T-helper 17 cell (primary cell): ENCODE measurements at regions not wholly inside any gene's neighbourhood (a gene's known extent, or its start where the extent isn't known, plus 50 kb on each side); places are given as distances from the start of the nearest gene placed in this dataset.
"Not testable (repeated sequence)": the region's sequence is repeated elsewhere in the genome, so short reads cannot be mapped to it uniquely, and the experiment has no call there.

Source experiments
- ATAC-seq: fragments of 150-1000 bp; cut with Tn5 transposase; 2 replicates; pipeline ENCODE4 v1.10.0; 2021; ENCODE audit warnings: mild to moderate bottlenecking, moderate library complexity
- DNase-seq, 3 donors: peaks; one replicate each; pipeline versions ENCODE4 v3.0.0 to v3.0.0-alpha.2; 2020 to 2021
- H3K9me3 ChIP-seq: one replicate; pipeline ENCODE4 v1.7.0; 2013; ENCODE audit warnings: low read length, mild to moderate bottlenecking; ENCODE audit not compliant: control insufficient read depth, poor library complexity, severe bottlenecking
- H3K27ac Mint-ChIP-seq: one replicate; pipeline ENCODE4 v1.8.0; 2022; ENCODE audit warnings: mild to moderate bottlenecking, moderate library complexity, mixed read lengths
- H3K27me3 Mint-ChIP-seq: one replicate; pipeline ENCODE4 v1.8.0; 2022; ENCODE audit warnings: mixed read lengths
- H3K36me3 Mint-ChIP-seq: one replicate; pipeline ENCODE4 v1.8.0; 2022; ENCODE audit warnings: low read depth, mixed read lengths
- H3K4me1 Mint-ChIP-seq: one replicate; pipeline ENCODE4 v1.8.0; 2022; ENCODE audit warnings: mild to moderate bottlenecking, mixed read lengths
- H3K4me3 Mint-ChIP-seq: one replicate; pipeline ENCODE4 v1.8.0; 2022; ENCODE audit warnings: mild to moderate bottlenecking, moderate library complexity, mixed read lengths

DNA sequence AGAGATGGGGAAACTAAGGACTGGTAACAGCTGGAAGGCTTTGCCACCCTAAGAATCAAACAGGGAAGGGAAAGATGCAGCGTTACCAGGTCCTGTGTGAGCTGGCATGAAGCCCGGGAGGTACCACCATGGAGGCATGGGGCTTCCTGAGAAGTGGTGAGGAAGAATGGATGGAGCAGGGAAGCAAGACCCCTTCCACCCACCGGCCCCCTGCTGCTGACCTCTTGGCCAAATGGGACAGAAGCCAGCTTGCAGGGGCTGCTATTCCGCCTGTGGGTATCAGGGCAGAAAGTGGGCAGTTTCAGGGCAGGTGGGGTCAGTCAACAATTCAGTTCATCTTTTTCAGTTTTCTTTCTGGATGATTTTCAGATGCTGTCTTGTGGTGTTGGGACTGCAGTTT lies 1099.9 kb downstream of the TBC1D22A start:
- Mint-ChIP-seq H3K4me3 (no peak overlapping the region), H3K27ac (no peak overlapping the region), H3K36me3 (no peaks in the 10 kb centered on the region), H3K27me3 (peaks cover 16% of the 10 kb centered on the region), H3K4me1 (no peaks in the 10 kb centered on the region)
- no peaks in the 10 kb centered on the region for H3K9me3 ChIP-seq
- no peak for ATAC-seq
- no peak for DNase-seq

DNA sequence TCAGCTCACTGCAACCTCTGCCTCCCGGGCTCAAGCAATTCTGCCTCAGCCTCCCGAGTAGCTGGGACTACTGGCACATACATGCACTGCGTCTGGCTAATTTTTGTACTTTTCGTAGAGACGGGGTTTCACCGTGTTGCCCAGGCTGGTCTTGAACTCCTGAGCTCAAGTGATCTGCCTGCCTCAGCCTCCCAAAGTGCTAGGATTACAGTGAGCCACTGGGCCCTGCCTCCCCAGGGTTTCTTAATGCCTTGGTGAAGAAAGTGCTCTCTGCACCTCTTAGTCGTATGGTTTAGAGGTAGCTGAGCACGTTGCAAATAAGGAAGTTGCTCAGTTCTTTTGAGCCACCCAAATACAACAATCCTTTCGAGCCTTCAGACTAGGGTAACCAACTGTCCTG lies 1098.5 kb downstream of the TBC1D22A start:
- not testable (repeated sequence) for H3K9me3 ChIP-seq, H3K4me3 Mint-ChIP-seq, DNase-seq, H3K36me3 Mint-ChIP-seq, H3K4me1 Mint-ChIP-seq, H3K27ac Mint-ChIP-seq, ATAC-seq
- peaks cover 22% of the 10 kb centered on the region for H3K27me3 Mint-ChIP-seq

DNA sequence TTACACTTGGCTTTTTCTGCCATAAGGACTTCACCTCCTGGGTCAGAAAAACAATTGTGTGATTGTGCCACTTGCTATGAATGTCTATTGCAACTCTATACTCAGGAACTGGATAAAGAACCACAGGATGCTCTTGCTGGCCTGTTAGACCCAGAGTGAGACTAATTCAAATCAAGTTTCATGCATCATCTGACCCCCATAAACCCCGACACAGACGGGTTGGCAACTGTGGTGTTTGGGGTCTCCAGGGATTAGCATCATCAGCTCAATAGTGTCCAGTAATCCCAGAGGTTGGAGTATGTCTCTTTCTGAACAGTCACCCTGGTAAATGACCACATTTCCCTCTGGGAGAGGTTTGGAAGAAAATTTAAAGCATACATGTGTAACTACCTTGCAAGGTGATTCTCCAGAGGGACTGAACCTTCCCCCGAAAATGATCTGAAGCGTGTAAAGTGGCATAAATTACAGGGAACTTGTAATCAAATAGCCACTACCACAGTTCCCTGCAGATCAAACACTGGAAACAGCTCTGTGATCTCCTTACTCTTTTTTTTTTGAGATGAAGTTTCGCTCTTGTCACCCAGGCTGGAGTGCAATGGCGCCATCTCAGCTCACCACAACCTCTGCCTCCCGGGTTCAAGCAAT lies 1097.6 kb downstream of the TBC1D22A start:
- Mint-ChIP-seq H3K27me3 (peaks cover 23% of the 10 kb centered on the region), H3K36me3 (no peaks in the 10 kb centered on the region), H3K27ac (no peak overlapping the region), H3K4me3 (no peak overlapping the region), H3K4me1 (no peaks in the 10 kb centered on the region)
- ATAC-seq, result no peak
- no peak for DNase-seq
- no peaks in the 10 kb centered on the region for H3K9me3 ChIP-seq

DNA sequence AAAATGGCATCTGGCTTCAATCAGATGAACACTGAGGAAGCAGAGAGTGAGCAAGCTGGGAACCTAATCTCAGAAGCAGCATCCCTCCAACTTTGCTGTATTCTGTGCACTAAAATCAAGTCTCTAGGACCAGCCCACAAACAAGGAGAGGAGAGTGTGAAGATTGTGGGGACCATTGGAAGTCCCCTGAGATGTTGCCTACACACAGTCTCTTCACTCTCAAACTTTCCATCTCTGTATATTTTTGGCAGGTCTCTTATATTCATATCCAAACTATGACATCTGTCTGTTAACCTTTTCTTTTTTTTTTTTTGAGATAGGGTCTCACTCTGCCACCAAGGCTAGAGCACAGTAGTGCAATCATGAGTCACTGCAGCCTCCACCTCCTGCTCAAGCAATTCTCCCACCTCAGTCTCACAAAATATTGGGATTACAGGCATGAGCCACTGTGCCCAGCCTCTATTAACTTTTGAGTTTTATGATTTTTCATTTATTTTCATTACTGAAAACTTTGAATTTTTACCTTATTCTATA lies 1096.4 kb downstream of the TBC1D22A start:
- DNase-seq (no peak), ATAC-seq (no peak)
- no peaks in the 10 kb centered on the region for H3K36me3 Mint-ChIP-seq
- no peak overlapping the region for H3K4me3 Mint-ChIP-seq
- no peak overlapping the region for H3K27ac Mint-ChIP-seq
- no peaks in the 10 kb centered on the region for H3K9me3 ChIP-seq
- peaks cover 23% of the 10 kb centered on the region for H3K27me3 Mint-ChIP-seq
- no peaks in the 10 kb centered on the region for H3K4me1 Mint-ChIP-seq

DNA sequence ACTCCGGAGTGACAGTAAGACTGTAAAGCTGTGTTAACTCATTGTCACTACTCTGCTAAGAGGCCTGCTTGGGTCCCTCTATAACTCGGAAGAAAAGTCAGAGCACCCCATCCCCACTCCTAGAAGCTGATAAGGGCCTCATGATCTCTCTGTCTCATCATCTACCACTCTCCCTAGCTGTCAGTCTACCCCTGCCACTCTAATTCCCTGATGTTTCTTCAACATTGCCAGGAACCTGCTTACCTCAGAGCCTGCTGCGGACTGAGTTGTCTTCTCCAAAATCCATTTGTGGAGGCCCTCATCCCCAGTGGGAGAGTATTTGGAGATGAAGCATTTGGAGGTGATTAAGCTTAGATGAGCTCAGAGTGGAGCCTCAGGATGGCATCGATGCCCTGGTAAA lies 1092.2 kb downstream of the TBC1D22A start:
- Mint-ChIP-seq H3K4me3 (no peak overlapping the region), H3K4me1 (no peaks in the 10 kb centered on the region), H3K36me3 (no peaks in the 10 kb centered on the region), H3K27me3 (peaks cover 32% of the 10 kb centered on the region), H3K27ac (no peak overlapping the region)
- ATAC-seq (no peak), DNase-seq (no peak)
- no peaks in the 10 kb centered on the region for H3K9me3 ChIP-seq

DNA sequence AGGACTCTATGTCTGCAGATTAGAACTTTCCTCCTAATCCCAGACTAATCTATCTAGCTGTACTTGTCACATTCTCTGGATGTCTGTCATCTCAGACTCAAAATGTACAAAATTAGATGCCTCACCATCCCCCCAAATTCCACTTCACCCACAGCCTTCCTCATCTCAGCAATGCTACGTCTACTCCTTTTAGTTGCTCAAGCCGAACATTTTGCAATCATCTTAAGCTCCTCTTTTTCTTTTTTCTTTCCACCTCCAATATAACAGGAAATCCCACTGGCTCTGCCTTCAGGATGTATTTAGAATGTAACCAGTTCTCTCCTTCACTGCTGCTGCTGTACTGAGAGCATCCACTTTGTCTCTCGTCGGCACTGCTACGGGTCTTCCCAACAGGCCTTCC lies 1091.8 kb downstream of the TBC1D22A start:
- H3K9me3 ChIP-seq, result no peaks in the 10 kb centered on the region
- H3K27ac Mint-ChIP-seq, result no peak overlapping the region
- no peak overlapping the region for H3K4me3 Mint-ChIP-seq
- H3K36me3 Mint-ChIP-seq, result no peaks in the 10 kb centered on the region
- DNase-seq (no peak), ATAC-seq (no peak)
- peaks cover 32% of the 10 kb centered on the region for H3K27me3 Mint-ChIP-seq
- H3K4me1 Mint-ChIP-seq, result no peaks in the 10 kb centered on the region

DNA sequence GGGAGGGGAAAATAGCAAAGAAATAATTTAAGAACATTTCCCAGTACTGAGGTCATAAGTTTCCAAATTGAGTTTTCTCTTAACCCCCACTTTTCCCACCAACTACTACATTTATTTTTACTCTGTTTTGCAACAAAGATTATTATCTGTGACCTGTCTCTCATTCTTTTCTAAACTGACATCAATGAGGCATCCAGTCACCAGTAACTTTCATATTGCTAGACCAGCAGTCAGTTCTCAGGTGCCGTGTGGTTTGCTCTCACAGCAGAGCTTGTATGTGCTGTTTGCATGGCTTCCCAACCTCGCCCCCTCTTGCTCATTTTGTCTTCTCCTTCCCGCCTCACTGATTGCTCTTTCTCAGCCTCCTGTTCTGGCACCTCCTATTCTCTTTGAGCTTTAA lies 1091.3 kb downstream of the TBC1D22A start:
- DNase-seq, result no peak
- ATAC-seq, result no peak
- no peaks in the 10 kb centered on the region for H3K9me3 ChIP-seq
- Mint-ChIP-seq H3K4me3 (no peak overlapping the region), H3K27me3 (peaks cover 34% of the 10 kb centered on the region), H3K36me3 (no peaks in the 10 kb centered on the region), H3K4me1 (no peaks in the 10 kb centered on the region), H3K27ac (no peak overlapping the region)

DNA sequence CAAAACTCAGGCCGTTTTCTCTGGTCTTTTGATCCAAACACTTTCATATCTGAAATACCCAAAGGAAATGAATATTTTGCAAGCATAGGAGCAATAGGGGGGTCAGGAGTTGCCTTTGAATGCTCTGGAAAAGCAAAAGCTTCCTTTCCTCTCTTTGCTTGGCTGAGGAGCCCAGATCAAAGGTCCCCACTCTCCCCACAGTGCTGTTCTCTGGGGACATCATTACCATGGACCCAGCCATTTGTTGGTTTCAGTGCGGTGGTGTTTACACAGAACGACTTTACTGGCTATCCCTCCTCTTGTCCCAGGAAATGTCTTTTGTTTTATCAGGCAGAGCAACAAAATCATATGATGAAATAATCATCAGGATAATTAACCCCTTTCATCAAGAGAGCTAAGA lies 1089.1 kb downstream of the TBC1D22A start:
- Mint-ChIP-seq H3K36me3 (no peaks in the 10 kb centered on the region), H3K4me3 (no peak overlapping the region), H3K27ac (no peak overlapping the region), H3K4me1 (no peaks in the 10 kb centered on the region), H3K27me3 (peaks cover 40% of the 10 kb centered on the region)
- ATAC-seq (no peak), DNase-seq (no peak)
- no peaks in the 10 kb centered on the region for H3K9me3 ChIP-seq

DNA sequence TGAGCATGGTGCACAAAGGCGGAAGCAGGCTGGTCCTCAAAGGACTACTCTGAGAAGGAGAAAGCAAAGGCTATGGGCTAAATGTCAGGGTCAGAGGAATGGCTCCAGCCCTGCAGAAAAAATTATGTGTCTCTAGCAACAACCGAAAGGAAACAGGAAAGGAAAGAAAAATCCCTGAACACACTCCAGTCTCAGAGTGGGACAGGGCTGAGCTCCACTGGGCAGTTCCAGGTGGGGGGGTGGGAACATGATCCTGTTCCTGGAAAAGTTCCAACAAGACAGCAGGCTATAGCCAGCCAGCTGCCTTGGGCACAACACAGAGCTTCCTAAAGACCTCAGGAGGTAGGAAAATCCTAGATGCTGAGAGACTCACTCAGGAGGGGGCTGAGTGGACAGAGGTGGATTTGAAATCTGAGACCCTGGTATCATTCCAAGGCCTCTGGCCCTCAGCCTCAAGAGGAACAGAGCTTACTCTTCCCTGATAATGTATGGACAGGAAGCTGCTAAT lies 1088.2 kb downstream of the TBC1D22A start:
- Mint-ChIP-seq H3K4me3 (no peak overlapping the region), H3K27ac (no peak overlapping the region), H3K36me3 (no peaks in the 10 kb centered on the region), H3K4me1 (no peaks in the 10 kb centered on the region), H3K27me3 (peaks cover 39% of the 10 kb centered on the region)
- ATAC-seq (no peak), DNase-seq (no peak)
- no peaks in the 10 kb centered on the region for H3K9me3 ChIP-seq

DNA sequence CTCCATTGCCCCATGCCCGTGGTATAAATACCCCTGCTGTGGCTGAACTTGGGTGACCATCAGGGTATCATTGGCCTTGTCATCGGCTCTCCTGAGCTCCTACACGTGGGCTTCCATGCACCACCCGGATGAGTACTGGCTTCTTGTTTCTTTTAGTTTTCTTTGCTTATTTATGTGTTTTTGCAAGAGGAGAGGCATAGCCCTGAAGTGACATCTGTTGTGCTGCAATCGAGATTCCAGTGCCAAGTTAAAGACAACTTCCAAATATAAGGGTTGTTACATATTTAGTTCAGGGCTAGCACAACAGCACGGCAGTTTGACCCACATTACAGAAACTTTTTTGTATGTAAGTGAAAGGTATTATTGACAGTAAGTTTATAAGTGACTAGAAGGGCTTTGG lies 1087.1 kb downstream of the TBC1D22A start:
- H3K4me3 Mint-ChIP-seq, result no peak overlapping the region
- H3K4me1 Mint-ChIP-seq, result no peaks in the 10 kb centered on the region
- no peak overlapping the region for H3K27ac Mint-ChIP-seq
- ATAC-seq (no peak), DNase-seq (no peak)
- H3K27me3 Mint-ChIP-seq, result peaks cover 50% of the 10 kb centered on the region
- H3K36me3 Mint-ChIP-seq, result no peaks in the 10 kb centered on the region
- H3K9me3 ChIP-seq, result no peaks in the 10 kb centered on the region

DNA sequence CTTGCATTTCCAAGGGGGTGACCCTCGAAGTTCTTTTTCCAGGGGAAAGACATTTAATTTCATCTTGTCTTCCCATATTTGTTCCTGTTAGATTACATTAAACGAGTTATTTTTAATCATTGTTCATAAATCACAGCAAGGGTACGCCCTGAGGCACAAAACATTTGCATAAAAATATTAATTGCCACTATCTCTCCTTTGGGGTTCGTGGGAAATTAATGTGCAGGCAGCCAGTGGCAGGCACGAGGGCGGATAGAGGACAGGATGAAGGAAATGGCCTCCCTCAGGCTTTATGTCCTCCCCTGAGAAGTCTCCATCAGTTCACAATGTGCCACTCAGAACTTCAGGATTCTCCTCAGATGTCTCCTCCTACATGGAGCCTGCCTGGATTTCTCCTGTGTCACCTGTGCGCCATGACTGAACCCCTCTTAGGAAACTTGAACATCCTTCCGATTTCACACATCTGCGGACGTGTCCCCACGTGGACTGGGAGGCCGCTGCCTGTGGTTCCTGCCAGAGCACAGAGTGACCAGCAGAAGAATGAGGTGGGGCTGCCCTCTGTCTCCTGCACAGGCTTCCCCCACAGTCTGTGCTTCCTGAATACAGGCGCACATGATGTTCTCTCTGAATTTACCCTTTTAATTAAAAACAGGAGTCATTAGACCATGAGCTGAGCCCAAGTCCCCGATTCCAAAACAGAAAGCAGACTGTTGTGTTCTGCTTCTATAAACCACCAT lies 1085.9 kb downstream of the TBC1D22A start:
- no peak for ATAC-seq
- no peaks in the 10 kb centered on the region for H3K9me3 ChIP-seq
- Mint-ChIP-seq H3K27ac (no peak overlapping the region), H3K27me3 (peaks cover 58% of the 10 kb centered on the region), H3K4me1 (no peaks in the 10 kb centered on the region), H3K4me3 (no peak overlapping the region), H3K36me3 (no peaks in the 10 kb centered on the region)
- no peak for DNase-seq

DNA sequence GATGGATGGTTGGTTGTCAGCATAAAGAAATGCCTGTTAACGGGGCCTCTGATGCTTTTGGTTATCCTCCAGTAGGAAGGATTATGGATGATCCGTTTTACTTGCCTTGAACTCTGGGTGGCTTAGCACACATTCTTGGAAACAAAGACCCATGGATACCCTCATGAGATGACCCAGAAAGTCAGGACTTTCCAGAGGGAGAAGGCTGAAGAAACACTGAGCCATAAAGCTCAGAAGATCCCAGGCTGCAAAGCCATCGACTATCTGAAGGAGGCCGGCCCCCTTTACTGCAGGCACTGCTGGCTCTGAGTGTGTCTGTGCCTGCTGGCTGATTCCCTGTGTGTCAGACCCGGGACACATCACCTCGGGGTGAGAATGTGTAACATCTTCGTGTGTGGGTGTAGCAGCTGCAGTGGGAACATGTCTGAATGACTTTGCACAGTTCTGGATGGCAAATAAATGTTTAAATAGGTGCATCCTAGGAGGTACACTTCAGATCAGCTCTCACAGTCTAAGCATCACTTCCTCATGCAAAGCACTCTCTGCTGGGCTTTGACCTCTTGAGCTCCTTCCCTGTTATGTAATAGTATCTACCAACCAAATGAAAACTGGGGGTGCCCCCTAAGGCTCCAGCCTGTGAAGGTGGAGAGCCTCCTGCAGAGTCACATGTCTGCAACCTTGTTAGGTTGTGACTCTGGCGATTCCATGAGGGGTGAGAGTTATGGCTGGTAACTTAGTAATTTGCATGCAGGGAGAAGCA lies 1084.9 kb downstream of the TBC1D22A start:
- no peaks in the 10 kb centered on the region for H3K36me3 Mint-ChIP-seq
- no peak overlapping the region for H3K27ac Mint-ChIP-seq

DNA sequence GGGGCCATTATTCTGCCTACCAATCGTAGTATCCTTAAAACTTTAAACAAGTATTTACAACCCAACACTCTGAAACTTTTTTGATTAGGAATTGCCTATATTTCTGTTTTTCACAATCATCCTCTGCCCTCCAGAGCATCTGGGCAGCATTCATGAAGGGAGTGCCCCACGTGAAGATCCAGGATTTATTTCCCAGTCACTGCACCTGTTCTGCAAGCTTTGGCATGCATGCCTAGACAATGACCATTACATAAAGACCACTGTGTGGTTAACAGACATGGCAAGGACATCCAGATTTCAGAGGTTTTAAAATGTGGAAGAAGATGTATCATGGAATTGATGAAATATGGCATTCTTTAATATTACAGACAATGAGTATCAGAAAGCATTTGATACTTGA lies 1083.8 kb downstream of the TBC1D22A start:
- ATAC-seq (no peak), DNase-seq (no peak)
- H3K36me3 Mint-ChIP-seq, result no peaks in the 10 kb centered on the region
- H3K27ac Mint-ChIP-seq, result no peak overlapping the region
- no peaks in the 10 kb centered on the region for H3K9me3 ChIP-seq
- H3K4me3 Mint-ChIP-seq, result no peak overlapping the region
- peaks cover 56% of the 10 kb centered on the region for H3K27me3 Mint-ChIP-seq
- no peaks in the 10 kb centered on the region for H3K4me1 Mint-ChIP-seq

More for the DNA sequence above, 1084.9 kb downstream of the TBC1D22A start:
- no peak for ATAC-seq
- no peaks in the 10 kb centered on the region for H3K9me3 ChIP-seq
- DNase-seq, result no peak
- no peaks in the 10 kb centered on the region for H3K4me1 Mint-ChIP-seq
- H3K27me3 Mint-ChIP-seq, result peaks cover 56% of the 10 kb centered on the region
- no peak overlapping the region for H3K4me3 Mint-ChIP-seq
